HEK293T (cell line): ENCODE measurements at regions not wholly inside any gene's neighbourhood (a gene's known extent, or its start where the extent isn't known, plus 50 kb on each side); places are given as distances from the start of the nearest gene placed in this dataset.

Experiments
- CTCF ChIA-PET: fragments of 350-600 bp; formaldehyde crosslinking; extraction: SDS; loops from one replicate; lab custom pipeline; 2021; ENCODE audit warnings: antibody characterized with exemption, inconsistent platforms; lab: Yijun Ruan, JAX
- POLR2A ChIA-PET: fragments of 350-600 bp; formaldehyde crosslinking; extraction: SDS; loops from one replicate; lab custom pipeline; 2020; ENCODE audit warnings: antibody characterized with exemption, inconsistent platforms; lab: Yijun Ruan, JAX
- DNase-seq: peaks from one replicate; pipeline ENCODE4 v3.0.0; 2012; ENCODE audit warnings: mixed read lengths; ENCODE audit errors: extremely low spot score
- ARNT ChIP-seq: fragments of 450-650 bp; IDR thresholded peaks from 2 replicates; pipeline ENCODE4 v1.6.1; 2017; ENCODE audit warnings: mild to moderate bottlenecking
- BHLHE40 ChIP-seq: fragments of 450-650 bp; IDR thresholded peaks from 2 replicates; pipeline ENCODE4 v1.6.1; 2016; ENCODE audit warnings: mild to moderate bottlenecking, moderate library complexity, borderline replicate concordance
- CTBP1 ChIP-seq: fragments of 450-650 bp; IDR thresholded peaks from 2 replicates; pipeline ENCODE4 v1.6.1; 2016; ENCODE audit warnings: borderline replicate concordance
- ELF4 ChIP-seq: fragments of 450-650 bp; IDR thresholded peaks from 2 replicates; pipeline ENCODE4 v1.6.1; 2017; ENCODE audit warnings: antibody characterized with exemption
- FOXA1 ChIP-seq: fragments of 450-650 bp; IDR thresholded peaks from 2 replicates; pipeline ENCODE4 v1.6.1; 2016; ENCODE audit warnings: mild to moderate bottlenecking
- FOXK2 ChIP-seq: fragments of 450-650 bp; IDR thresholded peaks from 2 replicates; pipeline ENCODE4 v1.6.1; 2016; ENCODE audit warnings: mild to moderate bottlenecking
- FOXM1 ChIP-seq: fragments of 450-650 bp; IDR thresholded peaks from 2 replicates; pipeline ENCODE4 v1.6.1; 2017; ENCODE audit warnings: mild to moderate bottlenecking, borderline replicate concordance
- HDGF ChIP-seq: fragments of 450-650 bp; IDR thresholded peaks from 2 replicates; pipeline ENCODE4 v1.6.1; 2017; ENCODE audit warnings: antibody characterized with exemption, borderline replicate concordance
- L3MBTL2 ChIP-seq: fragments of 450-650 bp; conservative IDR thresholded peaks from 2 replicates; pipeline ENCODE4 v1.6.1; 2016; ENCODE audit warnings: mild to moderate bottlenecking
- LEF1 ChIP-seq: fragments of 450-650 bp; IDR thresholded peaks from 2 replicates; pipeline ENCODE4 v1.6.1; 2017; ENCODE audit warnings: mild to moderate bottlenecking, borderline replicate concordance
- NFRKB ChIP-seq: fragments of 450-650 bp; IDR thresholded peaks from 2 replicates; pipeline ENCODE4 v1.6.1; 2016; ENCODE audit warnings: mild to moderate bottlenecking, moderate library complexity
- PKNOX1 ChIP-seq: fragments of 450-650 bp; IDR thresholded peaks from 2 replicates; pipeline ENCODE4 v1.6.1; 2016
- SP1 ChIP-seq: fragments of 450-650 bp; IDR thresholded peaks from 2 replicates; pipeline ENCODE4 v1.6.1; 2017
- SUZ12 ChIP-seq: fragments of 450-650 bp; IDR thresholded peaks from 2 replicates; pipeline ENCODE4 v1.6.1; 2016; ENCODE audit warnings: mild to moderate bottlenecking
- TARDBP ChIP-seq: fragments of 450-650 bp; IDR thresholded peaks from 2 replicates; pipeline ENCODE4 v1.6.1; 2016
- ZNF384 ChIP-seq: fragments of 450-650 bp; IDR thresholded peaks from 2 replicates; pipeline ENCODE4 v1.6.1; 2016

- TF ChIP-seq TARDBP (no peak), FOXA1 (no peak), HDGF (no peak), SP1 (no peak), L3MBTL2 (no peak), NFRKB (no peak), CTBP1 (no peak), ARNT (no peak), FOXM1 (no peak), BHLHE40 (no peak), SUZ12 (no peak), LEF1 (no peak), FOXK2 (no peak), PKNOX1 (no peak), ZNF384 (no peak), ELF4 (no peak)
- no peak for DNase-seq
- CTCF ChIA-PET: no interaction called here
- POLR2A ChIA-PET: no interaction called here
Observed at GRCh38 chr4:18880871-18881270, 859.3 kb upstream of the LCORL start.

GRCh38 chr4:18878561-18878960, 857.0 kb upstream of the LCORL start:
- DNase-seq: no peak
- TF ChIP-seq FOXK2 (no peak), TARDBP (no peak), HDGF (no peak), ZNF384 (no peak), SUZ12 (no peak), LEF1 (no peak), CTBP1 (no peak), ARNT (no peak), SP1 (no peak), L3MBTL2 (no peak), FOXA1 (no peak), NFRKB (no peak), BHLHE40 (no peak), ELF4 (no peak), FOXM1 (no peak), PKNOX1 (no peak)
- CTCF ChIA-PET: no interaction called here
- POLR2A ChIA-PET: no interaction called here

- POLR2A ChIA-PET: no interaction called here
- CTCF ChIA-PET: interaction anchor here (0.6 to 0.7 kb wide), 2 partner anchors 64 to 1410 kb away, joined by 3 to 4 read pairs; no protein-coding TSS in a partner anchor
- no peak for DNase-seq
- TF ChIP-seq FOXM1: no peak
- TF ChIP-seq ARNT: no peak
- TF ChIP-seq L3MBTL2: no peak
- no peak for TF ChIP-seq BHLHE40
- TF ChIP-seq FOXK2: no peak
- no peak for TF ChIP-seq ZNF384
- no peak for TF ChIP-seq LEF1
- TF ChIP-seq NFRKB: no peak
- TF ChIP-seq FOXA1: no peak
- TF ChIP-seq TARDBP: no peak
- TF ChIP-seq SUZ12: no peak
- TF ChIP-seq PKNOX1: no peak
- TF ChIP-seq ELF4: no peak
- TF ChIP-seq SP1: no peak
- TF ChIP-seq CTBP1: no peak
Observed at GRCh38 chr4:18869166-18869565, 847.6 kb upstream of the LCORL start.

GRCh38 chr4:18860836-18861530, 839.4 kb upstream of the LCORL start:
- TF ChIP-seq ZNF384: no peak
- no peak for TF ChIP-seq HDGF
- TF ChIP-seq FOXK2: no peak
- no peak for TF ChIP-seq LEF1
- TF ChIP-seq SP1: no peak
- TF ChIP-seq BHLHE40: no peak
- TF ChIP-seq SUZ12: no peak
- TF ChIP-seq ELF4: no peak
- TF ChIP-seq PKNOX1: no peak
- no peak for TF ChIP-seq NFRKB
- TF ChIP-seq FOXA1: no peak
- no peak for TF ChIP-seq FOXM1
- CTCF ChIA-PET: no interaction called here
- POLR2A ChIA-PET: no interaction called here
- no peak for DNase-seq

- no peak for DNase-seq
- TF ChIP-seq ARNT: no peak
- no peak for TF ChIP-seq CTBP1
- TF ChIP-seq L3MBTL2: no peak
- no peak for TF ChIP-seq ZNF384
- TF ChIP-seq PKNOX1: no peak
- no peak for TF ChIP-seq FOXA1
- no peak for TF ChIP-seq SP1
- no peak for TF ChIP-seq FOXM1
- POLR2A ChIA-PET: no interaction called here
- CTCF ChIA-PET: no interaction called here
Observed at GRCh38 chr4:18859468-18859867, 837.9 kb upstream of the LCORL start.
